GM23338 (cell line): ENCODE measurements at regions not wholly inside any gene's neighbourhood (a gene's known extent, or its start where the extent isn't known, plus 50 kb on each side); places are given as distances from the start of the nearest gene placed in this dataset.

ENCODE experiments used
- CREB1 ChIP-seq: fragments of 250-450 bp; sonication (Bioruptor Pico); IDR thresholded peaks from 2 replicates; pipeline ENCODE4 v1.5.0; 2020; ENCODE audit warnings: low read depth, mild to moderate bottlenecking, moderate library complexity
- CTCF ChIP-seq, 2 experiments: fragments of 200-600 bp in 1 of 2; sonication (generic) in 1 of 2; conservative IDR thresholded peaks; 2 replicates each; pipeline versions ENCODE4 v1.5.1 to v1.6.1; 2016 to 2017; ENCODE audit warnings: antibody characterized with exemption in 2 of 2, low read depth in 2 of 2, mild to moderate bottlenecking in 2 of 2, moderate library complexity in 1 of 2
- ETS1 ChIP-seq: IDR thresholded peaks from 2 replicates; pipeline ENCODE4 v1.6.1; 2016; ENCODE audit warnings: antibody characterized with exemption
- EZH2 ChIP-seq: fragments of 200-600 bp; sonication (generic); IDR thresholded peaks from one replicate; pipeline ENCODE4 v1.8.0; 2017; ENCODE audit warnings: antibody characterized with exemption, mild to moderate bottlenecking, low read depth; ENCODE audit not compliant: unreplicated experiment
- EZH2phosphoT487 ChIP-seq: fragments of 200-600 bp; sonication (generic); IDR thresholded peaks from one replicate; pipeline ENCODE4 v1.8.1; 2018; ENCODE audit warnings: antibody characterized with exemption; ENCODE audit not compliant: unreplicated experiment
- JUNB ChIP-seq: IDR thresholded peaks from one replicate; pipeline ENCODE4 v1.6.1; 2016; ENCODE audit warnings: antibody characterized with exemption; ENCODE audit not compliant: unreplicated experiment
- POLR2AphosphoS5 ChIP-seq: IDR thresholded peaks from 2 replicates; pipeline ENCODE4 v1.6.1; 2016; ENCODE audit warnings: antibody characterized with exemption, low read depth
- REST ChIP-seq: IDR thresholded peaks from one replicate; pipeline ENCODE4 v1.6.1; 2018; ENCODE audit warnings: antibody characterized with exemption; ENCODE audit not compliant: unreplicated experiment
- ZNF114 ChIP-seq: fragments of 250-450 bp; sonication (Bioruptor Pico); IDR thresholded peaks from 2 replicates; pipeline ENCODE4 v1.5.0; 2020; ENCODE audit warnings: mild to moderate bottlenecking, moderate library complexity
- ZNF331 ChIP-seq: fragments of 250-450 bp; sonication (Bioruptor Pico); IDR thresholded peaks from 2 replicates; pipeline ENCODE4 v1.5.0; 2020; ENCODE audit warnings: low read depth, mild to moderate bottlenecking, moderate library complexity
- ZNF462 ChIP-seq: fragments of 250-450 bp; sonication (Bioruptor Pico); IDR thresholded peaks from 2 replicates; pipeline ENCODE4 v1.5.0; 2020; ENCODE audit warnings: mild to moderate bottlenecking, moderate library complexity

- TF ChIP-seq CTCF (conservative IDR thresholded peaks at IDR 0.05; ENCODE audit: low read depth in 2 of 2) (no peak), CREB1 (CRISPR knock-in tag) (no peak), POLR2AphosphoS5 (no peak), EZH2phosphoT487 (no peak), REST (no peak), ZNF114 (CRISPR knock-in tag) (no peak), JUNB (no peak), ETS1 (no peak), EZH2 (no peak), ZNF462 (CRISPR knock-in tag) (no peak), ZNF331 (no peak)
Measured at GRCh38 chrX:115393271-115393670, 103.8 kb downstream of the LUZP4 start.
